SK-N-SH (cell line): ENCODE measurements at regions not wholly inside any gene's neighbourhood (a gene's known extent, or its start where the extent isn't known, plus 50 kb on each side); places are given as distances from the start of the nearest gene placed in this dataset.

Source experiments
- CTCF ChIA-PET: fragments of 300-600, 350-600 bp; formaldehyde crosslinking; extraction: SDS; loops from one replicate; lab custom pipeline; 2021; lab: Yijun Ruan, JAX
- POLR2A ChIA-PET: fragments of 350-600 bp; sonication (Branson Sonifier 250); formaldehyde crosslinking; extraction: SDS; loops from one replicate; lab custom pipeline; 2020; ENCODE audit warnings: antibody characterized with exemption, inconsistent platforms; lab: Yijun Ruan, JAX
- DNase-seq: peaks from one replicate; pipeline ENCODE4 v3.0.0; 2012
- H2AFZ ChIP-seq: fragments of 200-600 bp; sonication (generic); 2 replicates; pipeline ENCODE4 v1.8.1; 2016; ENCODE audit warnings: antibody characterized with exemption, mild to moderate bottlenecking, low read depth
- H3F3A ChIP-seq: fragments of 200-600 bp; sonication (generic); replicated peaks from 2 replicates; pipeline ENCODE3; 2016; ENCODE audit warnings: antibody characterized with exemption, mild to moderate bottlenecking; ENCODE audit not compliant: insufficient read depth
- H3K27ac ChIP-seq, 2 experiments: fragments of 200-500 bp in 1 of 2; fragments of 200-600 bp in 1 of 2; sonication (Bioruptor generic) in 1 of 2; sonication (generic), shearing (Covaris generic) in 1 of 2; 2 replicates each; pipeline versions ENCODE4 v1.5.1 to v1.6.1; 2014 to 2016; ENCODE audit warnings: low read depth in 2 of 2, inconsistent platforms in 1 of 2, low read length in 1 of 2, mild to moderate bottlenecking in 1 of 2, mixed read lengths in 1 of 2
- H3K27me3 ChIP-seq: fragments of 200-600 bp; sonication (generic), shearing (Covaris generic); 2 replicates; pipeline ENCODE4 v1.6.1; 2016; ENCODE audit warnings: mixed run types; ENCODE audit not compliant: insufficient read depth
- H3K36me3 ChIP-seq, 2 experiments: fragments of 200-500 bp in 1 of 2; fragments of 200-600 bp in 1 of 2; sonication (Bioruptor generic) in 1 of 2; sonication (generic) in 1 of 2; replicated peaks in 1 of 2; 2 replicates each; pipeline versions ENCODE3 to v1.5.1; 2014 to 2016; ENCODE audit warnings: low read length in 1 of 2, mild to moderate bottlenecking in 1 of 2; ENCODE audit not compliant: insufficient read depth in 2 of 2, control insufficient read depth in 1 of 2
- H3K4me1 ChIP-seq, 2 experiments: fragments of 200-500 bp in 1 of 2; fragments of 200-600 bp in 1 of 2; sonication (Bioruptor generic) in 1 of 2; sonication (generic), shearing (Covaris generic) in 1 of 2; 2 replicates each; pipeline versions ENCODE4 v1.5.1 to v1.6.1; 2014 to 2016; ENCODE audit warnings: low read depth in 1 of 2, low read length in 1 of 2, mixed run types in 1 of 2; ENCODE audit not compliant: insufficient read depth in 2 of 2, control insufficient read depth in 1 of 2
- H3K4me2 ChIP-seq: fragments of 200-600 bp; sonication (generic), shearing (Covaris generic); 2 replicates; pipeline ENCODE4 v1.6.1; 2017; ENCODE audit warnings: mixed run types
- H3K4me3 ChIP-seq, 2 experiments: fragments of 200-500 bp in 1 of 2; fragments of 200-600 bp in 1 of 2; sonication (Bioruptor generic) in 1 of 2; sonication (generic), shearing (Covaris generic) in 1 of 2; 2 replicates each; pipeline versions ENCODE4 v1.5.1 to v1.8.1; 2014 to 2016; ENCODE audit warnings: low read depth in 2 of 2, inconsistent platforms in 1 of 2, low read length in 1 of 2, mild to moderate bottlenecking in 1 of 2, mixed read lengths in 1 of 2, moderate library complexity in 1 of 2
- H3K79me2 ChIP-seq: fragments of 200-600 bp; sonication (generic); 2 replicates; pipeline ENCODE4 v1.8.1; 2017; ENCODE audit warnings: mild to moderate bottlenecking; ENCODE audit not compliant: insufficient read depth
- H3K9ac ChIP-seq: fragments of 200-600 bp; sonication (generic); 2 replicates; pipeline ENCODE4 v1.6.1; 2017; ENCODE audit warnings: mixed run types
- H3K9me2 ChIP-seq: fragments of 200-600 bp; sonication (generic); 2 replicates; pipeline ENCODE4 v1.6.1; 2017; ENCODE audit warnings: mixed run types
- H3K9me3 ChIP-seq: fragments of 200-600 bp; sonication (generic); 2 replicates; pipeline ENCODE4 v1.6.1; 2017; ENCODE audit warnings: mixed run types, mild to moderate bottlenecking, moderate library complexity
- H4K20me1 ChIP-seq: fragments of 200-600 bp; sonication (generic); 2 replicates; pipeline ENCODE4 v1.6.1; 2017; ENCODE audit warnings: mild to moderate bottlenecking, mixed run types; ENCODE audit not compliant: insufficient read depth
- ELF1 ChIP-seq: IDR thresholded peaks from 2 replicates; pipeline ENCODE4 v1.4.0; 2012
- EP300 ChIP-seq, 2 experiments: IDR thresholded peaks; 2 replicates each; pipeline versions ENCODE4 v1.4.0 to v1.6.1; 2012; ENCODE audit warnings: borderline replicate concordance in 1 of 2, low read depth in 1 of 2, low read length in 1 of 2
- FOSL2 ChIP-seq: IDR thresholded peaks from 2 replicates; pipeline ENCODE4 v1.4.0; 2012; ENCODE audit warnings: low read depth, mild to moderate bottlenecking, moderate library complexity, borderline replicate concordance
- GABPA ChIP-seq: IDR thresholded peaks from 2 replicates; pipeline ENCODE4 v1.4.0; 2012; ENCODE audit warnings: low read depth, mild to moderate bottlenecking
- IRF3 ChIP-seq: fragments of 150-350 bp; IDR thresholded peaks from 2 replicates; pipeline ENCODE4 v1.6.1; 2016; ENCODE audit warnings: mild to moderate bottlenecking, low read depth, low read length
- MAX ChIP-seq: IDR thresholded peaks from 2 replicates; pipeline ENCODE4 v1.4.0; 2012; ENCODE audit warnings: low read depth
- PBX3 ChIP-seq: IDR thresholded peaks from 2 replicates; pipeline ENCODE4; 2012
- POLR2AphosphoS5 ChIP-seq: IDR thresholded peaks from 2 replicates; pipeline ENCODE4 v1.6.1; 2012; ENCODE audit warnings: low read depth, low read length
- RAD21 ChIP-seq: IDR thresholded peaks from 2 replicates; pipeline ENCODE4 v1.6.1; 2012; ENCODE audit warnings: mild to moderate bottlenecking, low read length
- RCOR1 ChIP-seq: fragments of 150-350 bp; IDR thresholded peaks from 2 replicates; pipeline ENCODE4 v1.6.1; 2017; ENCODE audit warnings: antibody characterized with exemption, low read length
- REST ChIP-seq: IDR thresholded peaks from 2 replicates; pipeline ENCODE4 v1.6.1; 2012; ENCODE audit warnings: mild to moderate bottlenecking, low read depth, low read length, moderate library complexity
- TAF1 ChIP-seq: IDR thresholded peaks from 2 replicates; pipeline ENCODE4 v1.6.1; 2012; ENCODE audit warnings: low read depth, mild to moderate bottlenecking, low read length, moderate library complexity, borderline replicate concordance
- TCF12 ChIP-seq: IDR thresholded peaks from 2 replicates; pipeline ENCODE4 v1.4.0; 2012
- USF1 ChIP-seq: IDR thresholded peaks from 2 replicates; pipeline ENCODE4 v1.4.0; 2012; ENCODE audit warnings: low read depth, borderline replicate concordance
- WGBS: methylation state at CpG from one replicate; pipeline ENCODE4 v1.1.6; 2017; ENCODE audit warnings: low lambda C conversion rate; 5-methylcytosine and 5-hydroxymethylcytosine counted together

- TF ChIP-seq USF1 (no peak), RCOR1 (no peak), POLR2AphosphoS5 (no peak)
These were observed 312.9 kb downstream of the TCERG1L start (continued) for GRCh38 chr10:130998642-130999041.

GRCh38 chr10:130999376-131000202, 311.9 kb downstream of the TCERG1L start:
- Histone ChIP-seq H3K9me2 (no peaks in the 10 kb centered on the region), H3K79me2 (no peaks in the 10 kb centered on the region), H3K27me3 (no peaks in the 10 kb centered on the region), H3K9ac (no peak overlapping the region), H3F3A (no peaks in the 10 kb centered on the region), H3K4me1 (no peaks in the 10 kb centered on the region), H3K4me2 (no peak overlapping the region), H4K20me1 (no peaks in the 10 kb centered on the region), H3K36me3 (no peaks in the 10 kb centered on the region), H2AFZ (no peak overlapping the region), H3K4me3 (no peak overlapping the region), H3K27ac (no peak overlapping the region)
- ChIA-PET CTCF (no interaction called here), POLR2A (no interaction called here)
- WGBS, result 8% methylated on average over 4 of the region's 11 CpGs
- DNase-seq, result no peak
- TF ChIP-seq FOSL2, result no peak
- no peak for TF ChIP-seq RCOR1
- TF ChIP-seq REST, result no peak
- TF ChIP-seq GABPA, result no peak
- no peak for TF ChIP-seq POLR2AphosphoS5
- no peak for TF ChIP-seq PBX3
- TF ChIP-seq USF1, result no peak
- no peak for TF ChIP-seq TAF1
- TF ChIP-seq TCF12, result no peak
- no peak for TF ChIP-seq RAD21
- TF ChIP-seq MAX, result no peak
- no peak for TF ChIP-seq ELF1
- TF ChIP-seq IRF3, result no peak
- no peak for TF ChIP-seq EP300 (IDR thresholded peaks at IDR 0.05; ENCODE audit: borderline replicate concordance in 1 of 2, low read depth in 1 of 2, low read length in 1 of 2)
- TF ChIP-seq, all 33 proteins: peak for 0
- no peaks in the 10 kb centered on the region for H3K9me3 ChIP-seq
